HFFc6 (cell line): ENCODE measurements at regions not wholly inside any gene's neighbourhood (a gene's known extent, or its start where the extent isn't known, plus 50 kb on each side); places are given as distances from the start of the nearest gene placed in this dataset.

Experiments used
- DNase-seq: peaks from one replicate; pipeline ENCODE4 v3.0.0-alpha.2; 2018
- H3K27ac Mint-ChIP-seq: 2 replicates; pipeline ENCODE4 v1.8.0; 2020; ENCODE audit warnings: mild to moderate bottlenecking, mixed read lengths
- H3K27me3 Mint-ChIP-seq: 2 replicates; pipeline ENCODE4 v1.8.0; 2021; ENCODE audit warnings: mild to moderate bottlenecking, moderate library complexity, mixed read lengths; ENCODE audit not compliant: insufficient read depth
- H3K36me3 Mint-ChIP-seq: 2 replicates; pipeline ENCODE4 v1.8.0; 2021; ENCODE audit warnings: low read depth, mixed read lengths
- H3K4me1 Mint-ChIP-seq: 2 replicates; pipeline ENCODE4 v1.8.0; 2020; ENCODE audit warnings: low read depth, mixed read lengths
- H3K4me3 Mint-ChIP-seq: 2 replicates; pipeline ENCODE4 v1.8.0; 2020; ENCODE audit warnings: mild to moderate bottlenecking, moderate library complexity, mixed read lengths
- H3K9me3 Mint-ChIP-seq: 2 replicates; pipeline ENCODE4 v1.8.0; 2020; ENCODE audit warnings: mild to moderate bottlenecking, mixed read lengths
- CTCF ChIP-seq: fragments of 200-600 bp; sonication (generic); IDR thresholded peaks from 2 replicates; pipeline ENCODE4 v1.5.0; 2021; ENCODE audit warnings: antibody characterized with exemption, mild to moderate bottlenecking

- TF ChIP-seq CTCF, result no peak
- H3K27ac Mint-ChIP-seq, result no peak overlapping the region
- DNase-seq, result no peak
- H3K4me1 Mint-ChIP-seq, result no peaks in the 10 kb centered on the region; the same call in 1 of the 2 replicates
- H3K9me3 Mint-ChIP-seq, result no peaks in the 10 kb centered on the region; the same call in 1 of the 2 replicates
- H3K4me3 Mint-ChIP-seq, result no peak overlapping the region
- H3K27me3 Mint-ChIP-seq, result no peaks in the 10 kb centered on the region; the same call in 1 of the 2 replicates
- no peaks in the 10 kb centered on the region for H3K36me3 Mint-ChIP-seq
These were observed 211.4 kb downstream of the HACE1 start for GRCh38 chr6:104648347-104648746.

- DNase-seq, result no peak
- Mint-ChIP-seq H3K27me3 (no peaks in the 10 kb centered on the region; the same call in 1 of the 2 replicates), H3K36me3 (no peaks in the 10 kb centered on the region), H3K4me3 (no peak overlapping the region), H3K27ac (no peak overlapping the region), H3K4me1 (no peaks in the 10 kb centered on the region; the same call in 1 of the 2 replicates), H3K9me3 (no peaks in the 10 kb centered on the region; the same call in 1 of the 2 replicates)
- no peak for TF ChIP-seq CTCF
These were observed 214.9 kb downstream of the HACE1 start for GRCh38 chr6:104644848-104645247.

- Mint-ChIP-seq H3K27me3 (no peaks in the 10 kb centered on the region; the same call in 1 of the 2 replicates), H3K4me1 (no peaks in the 10 kb centered on the region; the same call in 1 of the 2 replicates), H3K9me3 (no peaks in the 10 kb centered on the region; the same call in 1 of the 2 replicates), H3K27ac (no peak overlapping the region), H3K4me3 (no peak overlapping the region), H3K36me3 (no peaks in the 10 kb centered on the region)
- DNase-seq, result no peak
- TF ChIP-seq CTCF, result no peak
These were observed 216.8 kb downstream of the HACE1 start for GRCh38 chr6:104642871-104643270.

- DNase-seq, result no peak
- no peaks in the 10 kb centered on the region; the same call in 1 of the 2 replicates for H3K4me1 Mint-ChIP-seq
- no peaks in the 10 kb centered on the region for H3K36me3 Mint-ChIP-seq
- no peak overlapping the region for H3K4me3 Mint-ChIP-seq
- no peaks in the 10 kb centered on the region; the same call in 1 of the 2 replicates for H3K9me3 Mint-ChIP-seq
- H3K27ac Mint-ChIP-seq, result no peak overlapping the region
- no peak for TF ChIP-seq CTCF
- no peaks in the 10 kb centered on the region; the same call in 1 of the 2 replicates for H3K27me3 Mint-ChIP-seq
These were observed 219.0 kb downstream of the HACE1 start for GRCh38 chr6:104640761-104641160.

- DNase-seq, result no peak
- H3K4me3 Mint-ChIP-seq, result no peak overlapping the region
- H3K27me3 Mint-ChIP-seq, result no peaks in the 10 kb centered on the region
- no peaks in the 10 kb centered on the region; the same call in 1 of the 2 replicates for H3K9me3 Mint-ChIP-seq
- no peaks in the 10 kb centered on the region; the same call in 1 of the 2 replicates for H3K4me1 Mint-ChIP-seq
- H3K27ac Mint-ChIP-seq, result no peak overlapping the region
- TF ChIP-seq CTCF, result no peak
- H3K36me3 Mint-ChIP-seq, result no peaks in the 10 kb centered on the region
These were observed 219.5 kb downstream of the HACE1 start for GRCh38 chr6:104640150-104640700.
